Smooth muscle cell of the brain vasculature (primary cell): ENCODE measurements at regions not wholly inside any gene's neighbourhood (a gene's known extent, or its start where the extent isn't known, plus 50 kb on each side); places are given as distances from the start of the nearest gene placed in this dataset.
"Not testable (repeated sequence)": the region's sequence is repeated elsewhere in the genome, so short reads cannot be mapped to it uniquely, and the experiment has no call there.

ENCODE experiments used
- DNase-seq: peaks from one replicate; pipeline ENCODE4 v3.0.0-alpha.2; 2012; ENCODE audit warnings: low read depth, low spot score

GRCh38 chr13:85608255-85608829 is 190.9 kb downstream of the SLITRK6 start:
- no peak for DNase-seq

GRCh38 chr13:85603735-85604134 is 195.5 kb downstream of the SLITRK6 start:
- no peak for DNase-seq

GRCh38 chr13:85601526-85601925 is 197.7 kb downstream of the SLITRK6 start:
- DNase-seq = no peak

GRCh38 chr13:85597790-85598500 is 201.3 kb downstream of the SLITRK6 start:
- no peak for DNase-seq

GRCh38 chr13:85592211-85592610 is 207.0 kb downstream of the SLITRK6 start:
- no peak for DNase-seq

GRCh38 chr13:85590231-85590931 is 208.8 kb downstream of the SLITRK6 start:
- DNase-seq = no peak

- DNase-seq = no peak
These were observed 210.2 kb downstream of the SLITRK6 start for GRCh38 chr13:85589021-85589420.

GRCh38 chr13:85588359-85588758 is 210.9 kb downstream of the SLITRK6 start:
- DNase-seq = no peak

- DNase-seq = no peak
These were observed 212.4 kb downstream of the SLITRK6 start for GRCh38 chr13:85586856-85587255.

GRCh38 chr13:85586422-85586831 is 212.8 kb downstream of the SLITRK6 start:
- no peak for DNase-seq

GRCh38 chr13:85582890-85583289 is 216.3 kb downstream of the SLITRK6 start:
- no peak for DNase-seq

- DNase-seq = no peak
These were observed 224.1 kb downstream of the SLITRK6 start for GRCh38 chr13:85575110-85575509.

GRCh38 chr13:85567909-85568308 is 231.3 kb downstream of the SLITRK6 start:
- no peak for DNase-seq

GRCh38 chr13:85565652-85566051 is 233.6 kb downstream of the SLITRK6 start:
- no peak for DNase-seq

- DNase-seq = no peak
These were observed 234.6 kb downstream of the SLITRK6 start for GRCh38 chr13:85564598-85564997.

GRCh38 chr13:85562282-85562681 is 236.9 kb downstream of the SLITRK6 start:
- DNase-seq = no peak

GRCh38 chr13:85557691-85558467 is 241.3 kb downstream of the SLITRK6 start:
- DNase-seq = no peak

- no peak for DNase-seq
These were observed 248.2 kb downstream of the SLITRK6 start for GRCh38 chr13:85551012-85551411.

GRCh38 chr13:85549819-85550218 is 249.4 kb downstream of the SLITRK6 start:
- no peak for DNase-seq

- DNase-seq = not testable (repeated sequence)
These were observed 250.4 kb downstream of the SLITRK6 start for GRCh38 chr13:85548845-85549244.

GRCh38 chr13:85545771-85546170 is 253.4 kb downstream of the SLITRK6 start:
- no peak for DNase-seq

- no peak for DNase-seq
These were observed 254.5 kb downstream of the SLITRK6 start for GRCh38 chr13:85544756-85545155.
